PC-3 (cell line): ENCODE measurements at regions not wholly inside any gene's neighbourhood (a gene's known extent, or its start where the extent isn't known, plus 50 kb on each side); places are given as distances from the start of the nearest gene placed in this dataset.

Source experiments
- ATAC-seq: fragments of 200-7000 bp; cut with Tn5 transposase; 2 replicates; pipeline ENCODE4 v1.9.1; 2020; ENCODE audit warnings: mild to moderate bottlenecking, moderate library complexity
- BruUV-seq: library from RNA; stranded (reverse); fragments of 400-500 nt; replicated peaks from 2 replicates; lab custom pipeline; 2021; lab: Mats Ljungman, UMichigan
- CTCF ChIA-PET: fragments of 300-600 bp; sonication (Branson Sonifier 250); formaldehyde crosslinking; loops from one replicate; lab custom pipeline; 2022; ENCODE audit warnings: antibody characterized with exemption; lab: Charles Lee
- POLR2A ChIA-PET: fragments of 300-600 bp; sonication (Branson Sonifier 250); formaldehyde crosslinking; loops from one replicate; lab custom pipeline; 2022; ENCODE audit warnings: antibody characterized with exemption; ENCODE audit not compliant: unreplicated experiment; lab: Charles Lee
- DNase-seq: peaks from one replicate; pipeline ENCODE4 v3.0.0-alpha.2; 2015
- H2AFZ ChIP-seq: fragments of 300-600 bp; sonication (generic); 2 replicates; pipeline ENCODE4 v1.6.0; 2016; ENCODE audit warnings: antibody characterized with exemption, low read length
- H3F3A ChIP-seq: fragments of 300-600 bp; sonication (generic); one replicate; pipeline ENCODE4 v1.6.0; 2017; ENCODE audit warnings: antibody characterized with exemption, low read length, control low read depth, mild to moderate bottlenecking; ENCODE audit not compliant: unreplicated experiment
- H3K27ac ChIP-seq: fragments of 300-600 bp; sonication (generic); 2 replicates; pipeline ENCODE4 v1.5.1; 2016; ENCODE audit warnings: mild to moderate bottlenecking, low read length
- H3K27me3 ChIP-seq: fragments of 300-600 bp; sonication (generic); 2 replicates; pipeline ENCODE4 v1.6.1; 2016; ENCODE audit warnings: low read length, mixed read lengths
- H3K36me3 ChIP-seq: fragments of 300-600 bp; sonication (generic); 2 replicates; pipeline ENCODE4 v1.6.1; 2016; ENCODE audit warnings: low read depth, mixed run types, low read length, mixed read lengths
- H3K4me1 ChIP-seq: fragments of 300-600 bp; sonication (generic); 2 replicates; pipeline ENCODE4 v1.5.1; 2016; ENCODE audit warnings: low read length; ENCODE audit not compliant: insufficient read depth
- H3K4me2 ChIP-seq: fragments of 300-600 bp; sonication (generic); 2 replicates; pipeline ENCODE4 v1.6.0; 2016; ENCODE audit warnings: low read length
- H3K4me3 ChIP-seq: fragments of 300-600 bp; sonication (generic); 2 replicates; pipeline ENCODE4 v1.5.1; 2016; ENCODE audit warnings: mild to moderate bottlenecking, low read length, mixed read lengths
- H3K79me2 ChIP-seq: fragments of 300-600 bp; sonication (generic); 2 replicates; pipeline ENCODE4 v1.6.1; 2017; ENCODE audit warnings: low read length, mixed read lengths
- H3K9ac ChIP-seq: fragments of 300-600 bp; sonication (generic); 2 replicates; pipeline ENCODE4 v1.6.0; 2016; ENCODE audit warnings: mild to moderate bottlenecking, low read length
- H3K9me2 ChIP-seq: fragments of 300-600 bp; sonication (generic); replicated peaks from 2 replicates; pipeline ENCODE4 v1.6.1; 2016; ENCODE audit warnings: mixed run types, low read length, mixed read lengths
- H3K9me3 ChIP-seq: fragments of 300-600 bp; sonication (generic); 2 replicates; pipeline ENCODE4 v1.6.1; 2016; ENCODE audit warnings: low read length, mixed read lengths
- H4K20me1 ChIP-seq: fragments of 300-600 bp; sonication (generic); 2 replicates; pipeline ENCODE4 v1.6.1; 2016; ENCODE audit warnings: low read length, mixed read lengths
- EZH2 ChIP-seq: fragments of 300-600 bp; sonication (generic); IDR thresholded peaks from one replicate; pipeline ENCODE4 v1.6.1; 2017; ENCODE audit warnings: antibody characterized with exemption, mild to moderate bottlenecking, low read length; ENCODE audit not compliant: unreplicated experiment
- EZH2phosphoT487 ChIP-seq: fragments of 300-600 bp; sonication (generic); IDR thresholded peaks from 2 replicates; pipeline ENCODE4 v1.6.1; 2018; ENCODE audit warnings: mild to moderate bottlenecking, antibody characterized with exemption, low read length, borderline replicate concordance
- intact Hi-C: fragments of 100-400 bp; cut with micrococcal nuclease; formaldehyde crosslinking; loops from 2 replicates; pipeline ENCODE4 v1.9.0; 2023
- TF ChIP-seq, protein P1 (sequence below): fragments of 300-600 bp; sonication (generic); conservative IDR thresholded peaks from 2 replicates; pipeline ENCODE4 v1.5.1; 2017; ENCODE audit warnings: antibody characterized with exemption, low read depth, mild to moderate bottlenecking, low read length

GRCh38 chr20:47927385-47927851 is 142.1 kb upstream of the SULF2 start:
- ChIA-PET POLR2A (interaction anchor here (0.6 kb wide), 3 partner anchors 13 to 405 kb away, joined by 3 to 7 read pairs (median 4); no protein-coding TSS in a partner anchor), CTCF (interaction anchor here (0.6 kb wide), 1 partner anchor 314 kb away, joined by 4 read pairs; no protein-coding TSS in a partner anchor)
- Histone ChIP-seq H3K9me2 (no peaks in the 10 kb centered on the region), H3K9me3 (no peaks in the 10 kb centered on the region), H3K27me3 (no peaks in the 10 kb centered on the region), H3K27ac (peak overlapping the region; percentile 93), H2AFZ (no peak overlapping the region), H3K4me1 (peaks cover 61% of the 10 kb centered on the region), H3K4me2 (peak overlapping the region; percentile 7; the same call in 1 of the 2 replicates), H3F3A (peaks cover 9% of the 10 kb centered on the region), H3K79me2 (no peaks in the 10 kb centered on the region), H3K36me3 (no peaks in the 10 kb centered on the region), H4K20me1 (no peaks in the 10 kb centered on the region), H3K4me3 (no peak overlapping the region), H3K9ac (peak overlapping the region; percentile 66)
- no peak for TF ChIP-seq EZH2phosphoT487
- TF ChIP-seq, protein P1, sequence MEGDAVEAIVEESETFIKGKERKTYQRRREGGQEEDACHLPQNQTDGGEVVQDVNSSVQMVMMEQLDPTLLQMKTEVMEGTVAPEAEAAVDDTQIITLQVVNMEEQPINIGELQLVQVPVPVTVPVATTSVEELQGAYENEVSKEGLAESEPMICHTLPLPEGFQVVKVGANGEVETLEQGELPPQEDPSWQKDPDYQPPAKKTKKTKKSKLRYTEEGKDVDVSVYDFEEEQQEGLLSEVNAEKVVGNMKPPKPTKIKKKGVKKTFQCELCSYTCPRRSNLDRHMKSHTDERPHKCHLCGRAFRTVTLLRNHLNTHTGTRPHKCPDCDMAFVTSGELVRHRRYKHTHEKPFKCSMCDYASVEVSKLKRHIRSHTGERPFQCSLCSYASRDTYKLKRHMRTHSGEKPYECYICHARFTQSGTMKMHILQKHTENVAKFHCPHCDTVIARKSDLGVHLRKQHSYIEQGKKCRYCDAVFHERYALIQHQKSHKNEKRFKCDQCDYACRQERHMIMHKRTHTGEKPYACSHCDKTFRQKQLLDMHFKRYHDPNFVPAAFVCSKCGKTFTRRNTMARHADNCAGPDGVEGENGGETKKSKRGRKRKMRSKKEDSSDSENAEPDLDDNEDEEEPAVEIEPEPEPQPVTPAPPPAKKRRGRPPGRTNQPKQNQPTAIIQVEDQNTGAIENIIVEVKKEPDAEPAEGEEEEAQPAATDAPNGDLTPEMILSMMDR: no peak
- TF ChIP-seq EZH2: no peak
- BruUV-seq: TSS peak; percentile 87
- DNase-seq: peak; percentile 90
- ATAC-seq: peak; percentile 60
- intact Hi-C loops: loop anchor here (5.0 to 10.0 kb wide), 4 partner anchors 113 to 370 kb away; partner anchors contain the start of gene SULF2

DNA sequence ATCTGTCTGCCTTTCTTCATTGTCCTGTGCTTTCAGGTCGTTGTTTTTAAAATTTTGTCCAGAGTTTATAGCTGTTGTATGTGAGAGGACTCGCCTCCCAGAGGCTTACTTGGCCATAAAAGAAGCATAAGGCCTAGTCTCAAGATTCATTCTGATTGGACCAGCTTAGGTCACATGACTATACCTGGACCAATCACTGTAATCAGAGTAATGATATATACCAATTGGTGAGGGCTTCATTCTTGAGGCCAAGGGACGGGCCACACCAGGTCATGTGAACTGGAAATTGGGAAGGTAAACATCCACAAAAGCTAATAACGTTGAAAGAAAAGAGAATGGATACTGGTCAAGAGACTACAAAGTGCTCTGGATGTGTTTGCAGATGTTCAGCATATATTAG is 141.4 kb upstream of the SULF2 start:
- Histone ChIP-seq H2AFZ (0 out of 2 replicates have a peak overlapping the region, but pooled peaks have one; percentile 11), H3K4me2 (peak overlapping the region; percentile 20), H3K4me1 (peaks cover 68% of the 10 kb centered on the region), H3K9me3 (no peaks in the 10 kb centered on the region), H3K9ac (peak overlapping the region; percentile 66), H3K9me2 (no peaks in the 10 kb centered on the region), H3K4me3 (no peak overlapping the region), H3K79me2 (no peaks in the 10 kb centered on the region), H4K20me1 (no peaks in the 10 kb centered on the region), H3K27me3 (no peaks in the 10 kb centered on the region), H3K27ac (peak overlapping the region; percentile 93), H3F3A (peaks cover 9% of the 10 kb centered on the region), H3K36me3 (no peaks in the 10 kb centered on the region)
- ATAC-seq (no peak), DNase-seq (no peak)
- ChIA-PET CTCF (interaction anchor here (0.6 kb wide), 2 partner anchors 314 to 369 kb away, joined by 4 read pairs; no protein-coding TSS in a partner anchor), POLR2A (interaction anchor here (0.5 kb wide), 1 partner anchor 369 kb away, joined by 4 read pairs; no protein-coding TSS in a partner anchor)
- no TSS peak for BruUV-seq
- no peak for TF ChIP-seq EZH2phosphoT487
- TF ChIP-seq, protein P1: no peak
- TF ChIP-seq EZH2: no peak
- intact Hi-C loops: loop anchor here (5.0 to 10.0 kb wide), 4 partner anchors 112 to 371 kb away; partner anchors contain the start of gene SULF2

DNA sequence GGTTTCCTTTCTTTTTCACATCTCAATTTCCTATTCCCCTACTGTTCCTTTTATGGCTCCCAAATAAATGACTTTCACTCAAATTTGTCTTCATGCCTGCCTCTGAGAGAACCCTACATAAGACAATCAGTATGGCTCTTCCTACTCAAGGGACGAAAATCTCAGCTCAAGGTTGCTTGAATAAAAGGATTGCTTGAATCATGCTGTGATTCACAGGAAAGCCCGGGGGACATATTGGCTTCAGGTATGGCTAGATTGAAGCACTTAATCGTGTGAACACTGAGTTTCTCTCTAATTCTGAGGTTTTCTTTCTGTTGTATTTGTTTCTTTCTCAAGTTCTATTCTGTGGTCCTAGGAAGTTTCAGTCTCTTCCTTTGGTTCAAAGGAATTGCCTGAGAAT is 140.3 kb upstream of the SULF2 start:
- CTCF ChIA-PET: interaction anchor here (0.6 kb wide), 1 partner anchor 139 kb away, joined by 3 read pairs; no protein-coding TSS in a partner anchor
- Histone ChIP-seq H3F3A (peaks cover 9% of the 10 kb centered on the region), H3K4me3 (no peak overlapping the region), H3K4me1 (peaks cover 80% of the 10 kb centered on the region), H3K9me3 (no peaks in the 10 kb centered on the region), H3K36me3 (no peaks in the 10 kb centered on the region), H3K9ac (peak overlapping the region; percentile 66), H2AFZ (peak overlapping the region; percentile 46), H4K20me1 (no peaks in the 10 kb centered on the region), H3K9me2 (no peaks in the 10 kb centered on the region), H3K79me2 (no peaks in the 10 kb centered on the region), H3K4me2 (peak overlapping the region; percentile 38), H3K27ac (peak overlapping the region; percentile 93), H3K27me3 (no peaks in the 10 kb centered on the region)
- intact Hi-C loops: loop anchor here (5.0 to 10.0 kb wide), 4 partner anchors 111 to 372 kb away; partner anchors contain the start of gene SULF2
- BruUV-seq: no TSS peak
- DNase-seq: peak; percentile 88
- TF ChIP-seq EZH2phosphoT487 (no peak), EZH2 (no peak)
- TF ChIP-seq, protein P1: no peak
- no peak for ATAC-seq
- POLR2A ChIA-PET: interaction anchor here (0.6 kb wide), 3 partner anchors 48 to 1237 kb away, joined by 3 read pairs; partner anchors contain the start of gene TP53RK
